B cell (primary cell): ENCODE measurements at regions not wholly inside any gene's neighbourhood (a gene's known extent, or its start where the extent isn't known, plus 50 kb on each side); places are given as distances from the start of the nearest gene placed in this dataset.

Source experiments
- ATAC-seq: fragments of 200-7000 bp; cut with Tn5 transposase; one replicate; pipeline ENCODE4 v1.10.0; 2021; ENCODE audit warnings: low read depth, mild to moderate bottlenecking, moderate number of reproducible peaks, moderate library complexity
- CTCF ChIA-PET: fragments of 350-600 bp; sonication (Branson Sonifier 250); formaldehyde crosslinking; loops from one replicate; lab custom pipeline; 2021; ENCODE audit warnings: antibody characterized with exemption, inconsistent platforms; lab: Charles Lee
- POLR2A ChIA-PET: fragments of 350-600 bp; sonication (Branson Sonifier 250); formaldehyde crosslinking; loops from one replicate; lab custom pipeline; 2021; ENCODE audit warnings: antibody characterized with exemption; lab: Charles Lee
- DNase-seq: peaks from one replicate; pipeline ENCODE4 v3.0.0; 2013
- H2AFZ ChIP-seq: 2 replicates; pipeline ENCODE4 v1.6.1; 2012; ENCODE audit warnings: mild to moderate bottlenecking, low read depth, low read length; ENCODE audit not compliant: insufficient read depth, poor library complexity, severe bottlenecking
- H3K27ac ChIP-seq, 2 donors: 1 replicate in 1 of 2; 2 replicates in 1 of 2; pipeline ENCODE4 v1.5.1; 2012 to 2013; ENCODE audit warnings: low read length in 2 of 2, mild to moderate bottlenecking in 2 of 2, moderate library complexity in 1 of 2
- H3K27me3 ChIP-seq, 4 experiments: fragments of 200-600 bp in 1 of 4; sonication (generic) in 1 of 4; replicated peaks in 1 of 4; 1 replicate in 2 of 4; 2 replicates in 2 of 4; pipeline versions ENCODE4 v1.6.1 to v1.7.0; 2013 to 2016; ENCODE audit warnings: low read length in 3 of 4, mild to moderate bottlenecking in 2 of 4, mixed read lengths in 1 of 4, moderate library complexity in 1 of 4; ENCODE audit not compliant: insufficient read depth in 4 of 4, control insufficient read depth in 3 of 4; ENCODE audit errors: control extremely low read depth in 1 of 4
- H3K36me3 ChIP-seq, 2 experiments: replicated peaks in 1 of 2; 1 replicate in 1 of 2; 2 replicates in 1 of 2; pipeline versions ENCODE4 v1.6.1 to v1.7.1; 2013; ENCODE audit warnings: low read length in 1 of 2; ENCODE audit not compliant: insufficient read depth in 2 of 2, control insufficient read depth in 1 of 2; ENCODE audit errors: control extremely low read depth in 1 of 2, extremely low read depth in 1 of 2
- H3K4me1 ChIP-seq, 2 donors: fragments of 200-600 bp in 1 of 2; sonication (generic) in 1 of 2; 1 replicate in 1 of 2; 2 replicates in 1 of 2; pipeline versions ENCODE4 v1.5.1 to v1.6.1; 2013 to 2017; ENCODE audit warnings: low read length in 2 of 2; ENCODE audit not compliant: control insufficient read depth in 2 of 2, insufficient read depth in 2 of 2
- H3K4me2 ChIP-seq: replicated peaks from 2 replicates; pipeline ENCODE3; 2012; ENCODE audit warnings: mild to moderate bottlenecking, low read depth, low read length; ENCODE audit not compliant: poor library complexity, severe bottlenecking
- H3K4me3 ChIP-seq, 5 experiments: fragments of 200-600 bp in 1 of 5; sonication (generic) in 1 of 5; 1 replicate in 3 of 5; 2 replicates in 2 of 5; pipeline versions ENCODE4 v1.5.1 to v1.7.0; 2011 to 2016; ENCODE audit warnings: low read length in 4 of 5, mild to moderate bottlenecking in 4 of 5, low read depth in 2 of 5, control low read depth in 1 of 5, moderate library complexity in 1 of 5; ENCODE audit not compliant: insufficient read depth in 1 of 5; ENCODE audit errors: control extremely low read depth in 1 of 5, extremely low read depth in 1 of 5
- H3K79me2 ChIP-seq: fragments of 200-600 bp; sonication (generic); one replicate; pipeline ENCODE4 v1.6.0; 2016; ENCODE audit warnings: low read length; ENCODE audit not compliant: control insufficient read depth, insufficient read depth
- H3K9ac ChIP-seq: fragments of 200-600 bp; sonication (generic); 2 replicates; pipeline ENCODE4 v1.6.1; 2017; ENCODE audit warnings: mild to moderate bottlenecking, low read length, moderate library complexity
- H3K9me3 ChIP-seq, 3 donors: one replicate each; pipeline versions ENCODE4 v1.6.1 to v1.7.1; 2013; ENCODE audit warnings: low read length in 2 of 3; ENCODE audit not compliant: control insufficient read depth in 2 of 3, insufficient read depth in 1 of 3; ENCODE audit errors: control extremely low read depth in 1 of 3
- H4K20me1 ChIP-seq: 2 replicates; pipeline ENCODE4 v1.6.0; 2012; ENCODE audit warnings: mild to moderate bottlenecking, low read length; ENCODE audit not compliant: insufficient read depth, control insufficient read depth, poor library complexity, severe bottlenecking
- H3K27ac Mint-ChIP-seq: one replicate; pipeline ENCODE4 v1.8.0; 2021; ENCODE audit warnings: mixed read lengths
- H3K27me3 Mint-ChIP-seq: one replicate; pipeline ENCODE4 v1.8.0; 2021; ENCODE audit warnings: mixed read lengths
- H3K4me1 Mint-ChIP-seq: one replicate; pipeline ENCODE4 v1.8.0; 2021; ENCODE audit warnings: mixed read lengths
- H3K4me3 Mint-ChIP-seq: one replicate; pipeline ENCODE4 v1.8.0; 2021; ENCODE audit warnings: mixed read lengths
- H3K9me3 Mint-ChIP-seq: one replicate; pipeline ENCODE4 v1.8.0; 2022; ENCODE audit warnings: mixed read lengths; ENCODE audit not compliant: insufficient read depth
- EZH2 ChIP-seq: IDR thresholded peaks from 2 replicates; pipeline ENCODE4 v1.6.1; 2012; ENCODE audit warnings: borderline replicate concordance, low read depth, mild to moderate bottlenecking, moderate library complexity, low read length; ENCODE audit not compliant: insufficient read depth, poor library complexity, severe bottlenecking
- WGBS: methylation state at CpG from one replicate; pipeline ENCODE4 v1.1.5; 2013; ENCODE audit warnings: missing lambda C conversion rate; ENCODE audit not compliant: insufficient coverage; 5-methylcytosine and 5-hydroxymethylcytosine counted together
- intact Hi-C: fragments of 100-400 bp; cut with micrococcal nuclease; formaldehyde crosslinking; loops from one replicate; pipeline ENCODE4 v1.10.0; 2022
- TF ChIP-seq, protein P1 (sequence below): fragments of 200-600 bp; IDR thresholded peaks from one replicate; pipeline ENCODE4 v1.8.0; 2022; ENCODE audit warnings: antibody characterized with exemption, mild to moderate bottlenecking

DNA sequence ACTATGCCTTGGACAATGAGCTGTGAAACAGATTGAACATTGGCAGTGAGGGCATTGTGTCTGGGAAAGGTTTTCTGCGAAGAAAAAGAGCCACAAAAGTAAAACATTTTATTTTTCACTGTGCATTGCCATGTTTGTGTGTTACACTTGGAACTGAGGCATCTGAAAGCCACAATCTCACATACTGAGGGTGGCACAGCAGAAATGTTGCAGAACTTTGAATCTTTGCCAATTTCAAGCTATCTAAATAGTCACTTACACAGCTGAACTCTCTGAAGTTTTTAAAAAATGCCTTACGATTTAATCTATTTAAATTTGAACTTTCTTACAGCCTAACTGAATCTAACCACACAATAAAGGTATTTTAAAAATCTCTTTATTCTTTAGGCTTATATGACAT, 154.1 kb upstream of the GRM7 start:
- H2AFZ ChIP-seq, result no peak overlapping the region

DNA sequence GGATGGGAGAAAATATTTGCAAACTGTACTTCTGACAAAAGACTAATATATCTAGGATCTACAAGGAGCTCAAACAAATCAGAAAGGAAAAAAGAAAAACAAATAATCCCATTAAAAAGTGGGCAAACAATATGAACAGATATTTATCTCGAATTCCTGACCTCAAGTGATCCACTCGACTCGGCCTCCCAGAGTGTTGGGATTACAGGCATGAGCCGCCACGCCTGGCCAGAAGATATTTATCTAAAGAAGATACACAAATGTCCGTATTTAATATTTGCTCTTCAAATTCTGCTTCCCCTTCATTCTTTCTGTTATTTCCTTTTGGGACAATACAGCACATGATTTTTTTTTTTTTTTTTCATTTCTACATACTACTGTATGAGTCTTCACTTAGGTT, 151.7 kb upstream of the GRM7 start:
- Mint-ChIP-seq H3K27ac (no peak overlapping the region), H3K4me3 (no peak overlapping the region), H3K9me3 (peaks cover 2% of the 10 kb centered on the region), H3K27me3 (no peaks in the 10 kb centered on the region), H3K4me1 (no peaks in the 10 kb centered on the region)
- TF ChIP-seq, protein P1, sequence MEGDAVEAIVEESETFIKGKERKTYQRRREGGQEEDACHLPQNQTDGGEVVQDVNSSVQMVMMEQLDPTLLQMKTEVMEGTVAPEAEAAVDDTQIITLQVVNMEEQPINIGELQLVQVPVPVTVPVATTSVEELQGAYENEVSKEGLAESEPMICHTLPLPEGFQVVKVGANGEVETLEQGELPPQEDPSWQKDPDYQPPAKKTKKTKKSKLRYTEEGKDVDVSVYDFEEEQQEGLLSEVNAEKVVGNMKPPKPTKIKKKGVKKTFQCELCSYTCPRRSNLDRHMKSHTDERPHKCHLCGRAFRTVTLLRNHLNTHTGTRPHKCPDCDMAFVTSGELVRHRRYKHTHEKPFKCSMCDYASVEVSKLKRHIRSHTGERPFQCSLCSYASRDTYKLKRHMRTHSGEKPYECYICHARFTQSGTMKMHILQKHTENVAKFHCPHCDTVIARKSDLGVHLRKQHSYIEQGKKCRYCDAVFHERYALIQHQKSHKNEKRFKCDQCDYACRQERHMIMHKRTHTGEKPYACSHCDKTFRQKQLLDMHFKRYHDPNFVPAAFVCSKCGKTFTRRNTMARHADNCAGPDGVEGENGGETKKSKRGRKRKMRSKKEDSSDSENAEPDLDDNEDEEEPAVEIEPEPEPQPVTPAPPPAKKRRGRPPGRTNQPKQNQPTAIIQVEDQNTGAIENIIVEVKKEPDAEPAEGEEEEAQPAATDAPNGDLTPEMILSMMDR, result no peak
- TF ChIP-seq EZH2, result no peak
- no peaks in the 10 kb centered on the region for H3K4me1 ChIP-seq
- DNase-seq (no peak), ATAC-seq (no peak)
- no peaks in the 10 kb centered on the region for H3K79me2 ChIP-seq
- no peaks in the 10 kb centered on the region for H3K36me3 ChIP-seq
- no peaks in the 10 kb centered on the region for H3K27me3 ChIP-seq
- 85% methylated on average over 5 of the region's 6 CpGs for WGBS
- H3K9me3 ChIP-seq, result peaks cover 0 to 1% (median 0%) of the 10 kb centered on the region in 3 donors
- no peak overlapping the region for H2AFZ ChIP-seq
- no peaks in the 10 kb centered on the region for H4K20me1 ChIP-seq
- no peak overlapping the region for H3K4me2 ChIP-seq
- ChIA-PET CTCF (no interaction called here), POLR2A (no interaction called here)
- intact Hi-C loops, result no loop called here
- H3K4me3 ChIP-seq, result no peak overlapping the region
- H3K27ac ChIP-seq, result no peak overlapping the region
- no peak overlapping the region for H3K9ac ChIP-seq

More for the DNA sequence above, 154.1 kb upstream of the GRM7 start:
- no peaks in the 10 kb centered on the region for H3K4me1 ChIP-seq
- ATAC-seq, result no peak
- Mint-ChIP-seq H3K4me3 (no peak overlapping the region), H3K4me1 (no peaks in the 10 kb centered on the region), H3K9me3 (peaks cover 3% of the 10 kb centered on the region), H3K27me3 (no peaks in the 10 kb centered on the region), H3K27ac (no peak overlapping the region)
- no peak overlapping the region for H3K9ac ChIP-seq
- no peaks in the 10 kb centered on the region for H4K20me1 ChIP-seq
- no peaks in the 10 kb centered on the region for H3K36me3 ChIP-seq
- H3K9me3 ChIP-seq, result no peaks in the 10 kb centered on the region
- H3K79me2 ChIP-seq, result no peaks in the 10 kb centered on the region
- H3K4me2 ChIP-seq, result no peak overlapping the region
- intact Hi-C loops, result no loop called here
- no peak for DNase-seq
- CTCF ChIA-PET, result no interaction called here
- POLR2A ChIA-PET, result no interaction called here
- WGBS, result no CpG with 5 or more reads among the region's 2 CpGs
- no peak overlapping the region for H3K27ac ChIP-seq
- H3K27me3 ChIP-seq, result no peaks in the 10 kb centered on the region
- TF ChIP-seq EZH2, result no peak
- TF ChIP-seq, protein P1, result no peak
- no peak overlapping the region for H3K4me3 ChIP-seq
